ENCODE measurements at regions not wholly inside any gene's neighbourhood (a gene's known extent, or its start where the extent isn't known, plus 50 kb on each side); places are given as distances from the start of the nearest gene placed in this dataset.

DNA sequence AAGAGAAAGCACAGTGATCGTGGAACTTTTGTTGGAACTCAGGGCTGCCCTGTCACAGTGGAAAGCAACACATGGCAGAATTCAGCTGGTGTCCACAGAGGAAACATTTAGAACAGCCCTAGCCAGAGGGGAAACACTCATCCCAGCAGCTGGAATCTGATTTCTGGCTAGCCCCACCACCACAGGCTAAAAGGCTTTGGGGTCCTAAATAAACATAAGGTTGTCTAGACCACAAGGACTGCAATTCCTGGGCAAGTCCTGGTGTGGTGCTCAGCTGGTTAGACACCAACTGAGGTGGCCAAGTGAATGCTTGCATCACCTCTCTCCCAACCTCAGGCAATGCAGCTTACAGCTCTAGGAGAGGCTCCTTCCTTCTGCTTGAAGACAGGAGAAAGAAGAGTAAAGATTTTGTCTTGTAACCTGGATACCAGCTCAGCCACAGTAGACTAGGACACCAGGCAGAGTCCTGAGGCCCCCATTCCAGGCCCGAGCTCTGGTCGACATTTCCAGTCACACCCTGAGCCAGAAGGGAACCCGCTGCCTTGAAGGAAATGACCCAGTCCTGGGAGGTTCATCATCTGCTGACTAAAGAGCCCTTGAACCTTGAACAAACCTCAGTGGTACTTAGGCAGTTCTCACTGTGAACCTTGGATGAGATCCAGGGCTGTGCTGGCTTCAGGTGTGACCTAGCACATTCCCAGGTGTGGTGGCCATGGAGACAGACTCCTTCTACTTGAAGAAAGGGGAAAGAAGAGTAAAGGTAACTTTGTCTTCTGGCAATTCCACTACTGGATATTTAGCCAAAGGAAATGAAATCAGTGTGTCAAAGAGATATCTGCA, 85.4 kb upstream of the PLXNC1 start:
- no peak for DNase-seq (ENCODE audit: low spot score)

DNA sequence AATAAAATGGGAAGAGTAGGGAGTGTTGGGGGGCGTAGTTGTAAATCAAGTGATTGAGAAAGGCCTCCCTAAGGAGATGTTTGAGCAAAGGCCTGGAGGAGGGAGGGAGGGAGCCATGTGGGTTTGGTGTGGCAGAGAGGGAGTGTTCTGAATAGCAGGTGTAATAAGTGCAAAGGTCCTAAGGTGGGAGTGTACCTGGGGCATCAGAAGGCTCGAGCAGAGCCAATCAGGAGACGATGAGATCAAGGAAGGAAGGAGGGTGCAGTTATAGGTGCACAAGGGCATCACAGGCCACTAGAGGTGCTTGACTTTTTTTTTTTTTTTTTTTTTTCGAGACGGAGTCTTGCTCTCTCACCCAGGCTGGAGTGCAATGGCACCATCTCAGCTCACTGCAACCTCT, 77.9 kb upstream of the PLXNC1 start:
- no peak for DNase-seq (ENCODE audit: low spot score)

GRCh38 chr12:94071258-94071657, 77.1 kb upstream of the PLXNC1 start:
- DNase-seq (ENCODE audit: low spot score) = no peak

GRCh38 chr12:94073441-94074051, 74.8 kb upstream of the PLXNC1 start:
- DNase-seq (ENCODE audit: low spot score) = no peak

- DNase-seq (ENCODE audit: low spot score) = no peak
Measured at GRCh38 chr12:94074216-94074979, 74.0 kb upstream of the PLXNC1 start.

GRCh38 chr12:94074980-94075629, 73.3 kb upstream of the PLXNC1 start:
- peak; percentile 65 for DNase-seq (ENCODE audit: low spot score)

GRCh38 chr12:94077209-94077608, 71.2 kb upstream of the PLXNC1 start:
- DNase-seq (ENCODE audit: low spot score) = no peak

- no peak for DNase-seq (ENCODE audit: low spot score)
Measured at GRCh38 chr12:94078138-94078723, 70.1 kb upstream of the PLXNC1 start.

DNA sequence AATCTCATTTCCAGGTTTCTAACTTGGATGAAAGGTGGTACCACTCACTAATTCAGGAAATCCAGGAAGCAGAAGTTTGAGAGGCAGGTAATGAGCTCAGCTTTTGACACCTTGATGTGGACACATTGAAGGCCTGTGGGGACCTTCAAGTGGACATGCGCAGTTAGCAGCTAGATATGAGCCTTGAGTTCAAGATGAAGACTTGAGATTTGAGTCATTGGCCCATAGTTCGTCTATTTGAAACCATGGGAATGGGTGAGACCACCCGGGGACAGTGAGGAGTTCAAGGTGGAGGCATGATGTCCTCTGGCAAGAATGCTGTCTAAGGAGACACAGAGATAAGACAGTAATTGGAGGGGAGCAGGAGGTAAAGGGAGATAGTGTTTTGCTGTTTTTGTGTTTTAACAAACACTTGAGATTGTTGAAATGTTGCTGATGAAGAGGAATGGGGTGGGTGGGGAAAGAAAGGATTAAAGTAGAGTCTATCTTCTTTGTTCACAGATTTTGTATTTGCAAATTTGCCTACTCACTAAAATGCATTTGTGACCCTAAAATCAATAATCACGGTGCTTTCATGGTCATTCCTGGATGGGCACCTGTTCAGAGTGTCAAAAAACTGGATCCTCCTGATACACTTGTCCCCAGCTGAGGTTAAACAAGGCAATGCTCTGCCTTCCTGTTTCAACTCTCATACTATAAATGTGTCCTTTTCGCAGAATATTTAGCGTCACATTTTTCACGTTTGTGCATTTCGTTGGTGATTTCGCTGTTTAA, 69.5 kb upstream of the PLXNC1 start:
- DNase-seq (ENCODE audit: low spot score) = no peak

GRCh38 chr12:94079566-94080340, 68.6 kb upstream of the PLXNC1 start:
- DNase-seq (ENCODE audit: low spot score) = no peak

DNA sequence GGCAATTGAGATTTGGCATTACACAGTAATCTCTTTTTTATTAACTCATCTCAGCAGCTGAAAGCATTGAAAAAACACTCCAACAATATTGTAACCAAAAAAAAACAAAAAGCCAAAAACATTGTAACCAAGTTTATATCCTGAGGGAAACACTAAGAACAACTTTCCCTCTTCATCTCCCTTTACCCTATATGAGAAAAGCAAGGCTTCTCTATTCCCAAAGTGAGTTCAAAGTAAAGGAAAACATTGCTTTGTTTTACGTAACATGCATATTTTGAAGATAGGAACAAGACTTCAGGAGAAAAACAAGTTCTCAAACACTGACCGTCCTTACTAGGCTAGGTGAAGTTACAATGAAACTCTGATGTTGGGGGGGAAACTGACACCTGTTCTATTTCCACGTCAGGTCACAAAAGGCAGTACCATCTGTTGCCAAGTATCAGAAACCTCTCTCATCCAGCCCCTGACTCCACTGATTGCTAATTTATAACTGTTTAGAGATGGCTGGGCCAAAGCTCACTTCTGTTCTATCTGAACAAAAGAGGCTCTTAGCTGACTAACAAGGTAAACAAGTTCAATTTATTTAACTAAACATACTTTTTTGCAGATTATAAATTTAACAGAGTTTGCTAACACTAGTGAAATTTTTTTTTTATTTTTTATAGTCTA, 67.9 kb upstream of the PLXNC1 start:
- DNase-seq (ENCODE audit: low spot score) = no peak

DNA sequence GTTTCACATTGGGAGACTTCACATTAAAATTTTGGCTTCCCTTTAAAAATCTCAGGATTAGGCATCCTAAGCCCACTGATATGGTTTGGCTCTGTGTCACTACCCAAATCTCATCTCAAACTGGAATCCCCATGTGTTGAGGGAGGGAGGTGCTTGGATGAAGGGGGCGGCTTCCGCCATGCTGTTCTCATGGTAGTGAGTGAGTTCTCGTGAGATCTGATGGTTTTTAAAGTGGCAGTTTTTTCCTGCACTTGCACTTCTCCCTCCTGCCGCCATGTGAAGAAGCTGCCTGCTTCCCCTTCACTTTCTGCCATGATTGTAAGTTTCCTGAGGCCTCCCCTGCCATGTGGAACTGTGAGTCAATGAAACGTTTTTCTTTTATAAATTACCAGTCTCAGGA, 65.7 kb upstream of the PLXNC1 start:
- DNase-seq (ENCODE audit: low spot score) = no peak

GRCh38 chr12:94089891-94090290, 58.5 kb upstream of the PLXNC1 start:
- no peak for DNase-seq (ENCODE audit: low spot score)

GRCh38 chr12:94091624-94092023, 56.8 kb upstream of the PLXNC1 start:
- no peak for DNase-seq (ENCODE audit: low spot score)

- DNase-seq (ENCODE audit: low spot score) = no peak
Measured at GRCh38 chr12:94092516-94093241, 55.7 kb upstream of the PLXNC1 start.

DNA sequence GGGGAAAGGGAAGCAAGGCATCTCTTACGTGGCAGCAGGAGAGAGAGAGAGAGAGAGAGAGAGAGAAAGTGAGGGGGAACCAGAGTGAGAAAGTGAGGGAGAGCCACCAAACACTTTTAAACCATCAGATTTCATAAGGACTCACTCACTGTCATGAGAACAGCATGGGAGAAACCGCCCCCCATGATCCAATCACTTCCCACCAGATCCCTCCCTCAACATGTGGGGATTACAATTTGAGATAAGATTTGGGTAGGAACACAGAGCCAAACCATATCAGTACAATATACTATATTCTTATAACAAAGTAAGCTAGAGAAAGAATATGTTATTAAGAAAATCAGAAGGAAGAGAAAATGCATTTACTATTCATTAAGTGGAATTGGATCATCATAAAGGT, 53.7 kb upstream of the PLXNC1 start:
- DNase-seq (ENCODE audit: low spot score) = no peak

DNA sequence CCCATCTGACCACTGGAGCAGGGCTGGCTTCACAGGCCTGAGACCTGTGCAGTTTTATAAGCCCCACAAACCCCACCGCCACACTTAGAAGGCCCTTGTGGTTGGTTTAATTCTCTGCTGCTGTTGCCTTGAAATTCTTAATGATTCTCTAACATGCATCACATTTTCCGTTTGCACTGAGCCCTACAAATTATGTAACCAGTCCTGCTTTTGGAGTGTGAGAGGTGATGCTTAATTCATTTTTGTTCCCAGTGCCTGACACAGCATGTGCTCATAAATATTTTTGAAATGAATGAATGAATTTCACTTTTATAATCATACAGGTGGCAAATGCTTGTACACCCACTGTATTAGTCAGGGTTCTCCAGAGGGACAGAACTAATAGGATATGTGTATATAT, 52.8 kb upstream of the PLXNC1 start:
- no peak for DNase-seq (ENCODE audit: low spot score)

DNA sequence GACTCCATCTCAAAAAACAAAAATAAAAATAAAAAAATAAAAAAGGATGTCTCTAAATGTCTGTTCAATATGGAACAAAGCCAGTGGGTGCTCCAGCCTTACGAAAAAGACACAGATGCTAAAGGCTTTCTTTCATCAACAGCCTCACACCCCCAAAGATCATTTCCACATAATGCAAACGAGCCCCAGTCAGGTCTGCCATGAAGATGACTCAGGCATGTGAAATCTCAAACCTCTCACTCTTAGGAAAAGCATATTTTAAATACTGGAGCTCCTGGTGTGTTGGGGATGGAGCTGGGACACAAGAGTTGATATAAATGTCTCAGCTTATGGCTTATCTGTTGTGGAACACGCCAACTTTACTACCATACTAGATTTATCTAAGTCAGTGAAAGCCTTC, 49.9 kb upstream of the PLXNC1 start:
- DNase-seq (ENCODE audit: low spot score) = peak; percentile 76

Data from A172 (cell line).